ENCODE measurements at regions not wholly inside any gene's neighbourhood (a gene's known extent, or its start where the extent isn't known, plus 50 kb on each side); places are given as distances from the start of the nearest gene placed in this dataset.

DNA sequence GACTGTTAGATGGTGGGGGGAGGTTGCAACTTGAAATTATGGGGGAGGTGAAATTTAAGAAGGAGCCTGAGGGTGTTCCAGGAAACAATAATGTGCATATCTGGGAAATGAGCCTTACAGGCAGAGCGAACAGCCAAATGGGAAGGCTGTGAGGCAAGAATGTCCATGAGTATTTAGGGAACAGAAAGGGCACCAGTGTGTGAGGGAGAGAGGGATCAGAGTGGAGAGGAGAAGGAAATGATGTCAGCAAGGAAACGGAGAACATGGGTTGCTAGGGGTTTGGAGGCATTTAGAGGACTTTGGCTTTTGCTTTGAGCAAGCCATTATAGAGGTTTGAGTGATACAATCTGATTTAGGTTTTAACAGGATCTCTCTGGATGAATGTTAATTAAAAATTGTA lies 285.4 kb downstream of the TLE4 start:
- Histone ChIP-seq H3K9me3 (ENCODE audit: control insufficient read depth, insufficient read depth, low read length) (no peaks in the 10 kb centered on the region), H3K4me3 (ENCODE audit: low read length) (no peak overlapping the region), H3K4me2 (ENCODE audit: low read length) (no peak overlapping the region), H3K4me1 (ENCODE audit: control insufficient read depth, low read length) (no peaks in the 10 kb centered on the region), H3K36me3 (ENCODE audit: control insufficient read depth, low read length) (no peaks in the 10 kb centered on the region), H3K27me3 (ENCODE audit: control insufficient read depth, low read length) (no peaks in the 10 kb centered on the region), H3F3A (ENCODE audit: control insufficient read depth, insufficient read depth) (no peaks in the 10 kb centered on the region), H3K9me2 (replicated peaks; ENCODE audit: control insufficient read depth, low read length) (no peaks in the 10 kb centered on the region), H3K79me2 (ENCODE audit: control insufficient read depth, low read length) (no peaks in the 10 kb centered on the region), H3K27ac (ENCODE audit: low read depth, low read length) (no peak overlapping the region), H4K20me1 (ENCODE audit: control insufficient read depth, insufficient read depth, low read depth, low read length) (no peaks in the 10 kb centered on the region)
- TF ChIP-seq, protein P1, sequence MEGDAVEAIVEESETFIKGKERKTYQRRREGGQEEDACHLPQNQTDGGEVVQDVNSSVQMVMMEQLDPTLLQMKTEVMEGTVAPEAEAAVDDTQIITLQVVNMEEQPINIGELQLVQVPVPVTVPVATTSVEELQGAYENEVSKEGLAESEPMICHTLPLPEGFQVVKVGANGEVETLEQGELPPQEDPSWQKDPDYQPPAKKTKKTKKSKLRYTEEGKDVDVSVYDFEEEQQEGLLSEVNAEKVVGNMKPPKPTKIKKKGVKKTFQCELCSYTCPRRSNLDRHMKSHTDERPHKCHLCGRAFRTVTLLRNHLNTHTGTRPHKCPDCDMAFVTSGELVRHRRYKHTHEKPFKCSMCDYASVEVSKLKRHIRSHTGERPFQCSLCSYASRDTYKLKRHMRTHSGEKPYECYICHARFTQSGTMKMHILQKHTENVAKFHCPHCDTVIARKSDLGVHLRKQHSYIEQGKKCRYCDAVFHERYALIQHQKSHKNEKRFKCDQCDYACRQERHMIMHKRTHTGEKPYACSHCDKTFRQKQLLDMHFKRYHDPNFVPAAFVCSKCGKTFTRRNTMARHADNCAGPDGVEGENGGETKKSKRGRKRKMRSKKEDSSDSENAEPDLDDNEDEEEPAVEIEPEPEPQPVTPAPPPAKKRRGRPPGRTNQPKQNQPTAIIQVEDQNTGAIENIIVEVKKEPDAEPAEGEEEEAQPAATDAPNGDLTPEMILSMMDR (IDR thresholded peaks at IDR 0.05; ENCODE audit: low read depth, low read length, poor library complexity, severe bottlenecking): no peak
- TF ChIP-seq EZH2phosphoT487 (IDR thresholded peaks at IDR 0.05; ENCODE audit: borderline replicate concordance, low read length): no peak

DNA sequence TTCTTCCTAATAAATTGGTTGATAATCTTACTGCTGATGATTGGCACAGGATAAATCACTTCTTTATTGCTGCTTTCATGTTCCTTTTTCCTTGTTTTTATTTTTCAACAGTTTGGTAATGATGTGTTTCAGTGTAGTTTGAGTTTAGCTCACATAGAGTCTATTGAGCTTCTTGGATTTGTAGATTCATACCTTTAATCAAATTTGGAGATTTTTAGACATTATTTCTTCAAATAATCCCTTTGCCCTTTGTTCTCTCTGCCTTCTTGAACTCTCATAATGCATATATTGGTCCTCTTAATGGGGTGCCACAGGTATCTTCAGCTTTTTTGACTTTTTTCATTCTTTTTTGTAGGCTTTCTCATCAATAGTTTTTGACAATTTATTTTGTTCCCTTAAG lies 275.3 kb downstream of the TLE4 start:
- no peak overlapping the region for H3K27ac ChIP-seq (ENCODE audit: low read depth, low read length)
- no peaks in the 10 kb centered on the region for H3K9me2 ChIP-seq (replicated peaks; ENCODE audit: control insufficient read depth, low read length)
- no peaks in the 10 kb centered on the region for H3K27me3 ChIP-seq (ENCODE audit: control insufficient read depth, low read length)
- no peaks in the 10 kb centered on the region for H3K36me3 ChIP-seq (ENCODE audit: control insufficient read depth, low read length)
- H4K20me1 ChIP-seq (ENCODE audit: control insufficient read depth, insufficient read depth, low read depth, low read length): no peaks in the 10 kb centered on the region
- no peak overlapping the region for H3K4me3 ChIP-seq (ENCODE audit: low read length)
- no peaks in the 10 kb centered on the region for H3K9me3 ChIP-seq (ENCODE audit: control insufficient read depth, insufficient read depth, low read length)
- no peaks in the 10 kb centered on the region for H3K4me1 ChIP-seq (ENCODE audit: control insufficient read depth, low read length)
- no peaks in the 10 kb centered on the region for H3F3A ChIP-seq (ENCODE audit: control insufficient read depth, insufficient read depth)
- H3K4me2 ChIP-seq (ENCODE audit: low read length): no peak overlapping the region
- no peaks in the 10 kb centered on the region for H3K79me2 ChIP-seq (ENCODE audit: control insufficient read depth, low read length)
- no peak for TF ChIP-seq EZH2phosphoT487 (IDR thresholded peaks at IDR 0.05; ENCODE audit: borderline replicate concordance, low read length)
- TF ChIP-seq, protein P1 (IDR thresholded peaks at IDR 0.05; ENCODE audit: low read depth, low read length, poor library complexity, severe bottlenecking): no peak

DNA sequence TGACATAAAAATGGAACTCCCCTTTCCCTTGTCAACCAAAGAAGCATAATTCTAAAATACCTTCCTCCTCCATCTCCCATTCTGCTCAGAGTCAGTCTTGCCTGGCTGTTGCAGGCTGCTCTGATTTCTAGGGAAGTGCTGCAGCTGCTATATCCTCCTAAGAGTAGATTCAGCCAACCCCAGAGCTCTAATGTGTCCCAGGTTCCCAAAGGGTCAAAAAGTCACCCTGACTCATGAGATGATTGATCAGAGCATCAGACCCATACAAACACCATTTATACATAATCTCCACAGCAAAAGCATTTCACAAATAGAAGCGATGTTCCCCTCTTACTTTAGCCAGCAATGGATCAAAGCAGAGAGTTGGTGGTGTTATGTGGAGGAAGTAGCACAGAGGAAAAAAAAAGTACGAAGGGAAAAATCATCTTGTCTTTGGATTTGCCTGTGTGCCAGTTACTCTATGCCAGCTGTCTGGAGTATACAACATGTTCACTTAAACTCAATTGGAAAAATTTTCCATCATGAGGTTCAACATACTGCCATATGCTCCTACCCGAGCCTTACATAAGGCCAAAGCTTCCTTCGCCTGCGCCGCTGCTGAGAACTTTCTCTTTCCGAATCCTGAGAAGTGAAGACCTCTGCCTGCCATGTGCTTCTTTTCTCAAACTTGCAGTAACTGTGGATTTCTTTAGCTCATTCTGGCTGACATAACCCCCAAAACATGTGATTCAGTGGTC lies 258.0 kb downstream of the TLE4 start:
- Histone ChIP-seq H3K9me2 (replicated peaks; ENCODE audit: control insufficient read depth, low read length) (no peaks in the 10 kb centered on the region), H3K27ac (ENCODE audit: low read depth, low read length) (no peak overlapping the region), H3K4me1 (ENCODE audit: control insufficient read depth, low read length) (no peaks in the 10 kb centered on the region), H3K79me2 (ENCODE audit: control insufficient read depth, low read length) (no peaks in the 10 kb centered on the region), H3K36me3 (ENCODE audit: control insufficient read depth, low read length) (no peaks in the 10 kb centered on the region), H3K4me2 (ENCODE audit: low read length) (no peak overlapping the region), H3K4me3 (ENCODE audit: low read length) (no peak overlapping the region), H3K27me3 (ENCODE audit: control insufficient read depth, low read length) (peaks cover 2% of the 10 kb centered on the region; the same call in 1 of the 2 replicates), H3K9me3 (ENCODE audit: control insufficient read depth, insufficient read depth, low read length) (no peaks in the 10 kb centered on the region), H3F3A (ENCODE audit: control insufficient read depth, insufficient read depth) (no peaks in the 10 kb centered on the region), H4K20me1 (ENCODE audit: control insufficient read depth, insufficient read depth, low read depth, low read length) (no peaks in the 10 kb centered on the region)
- no peak for TF ChIP-seq EZH2phosphoT487 (IDR thresholded peaks at IDR 0.05; ENCODE audit: borderline replicate concordance, low read length)
- TF ChIP-seq, protein P1 (IDR thresholded peaks at IDR 0.05; ENCODE audit: low read depth, low read length, poor library complexity, severe bottlenecking): no peak
